Activated CD4-positive, alpha-beta T cell treated with anti-CD3 and anti-CD28 coated beads, Interleukin-2, amount 50 U/mL, for 48 hours (primary cell): ENCODE measurements at regions not wholly inside any gene's neighbourhood (a gene's known extent, or its start where the extent isn't known, plus 50 kb on each side); places are given as distances from the start of the nearest gene placed in this dataset.
"Not testable (repeated sequence)": the region's sequence is repeated elsewhere in the genome, so short reads cannot be mapped to it uniquely, and the experiment has no call there.

Source experiments
- DNase-seq, 2 experiments: peaks; one replicate each; pipeline ENCODE4 v3.0.0-alpha.2; 2020

- not testable (repeated sequence) for DNase-seq
These were observed 126.6 kb upstream of the VPREB1 start for GRCh38 chr22:22117864-22118544.

DNA sequence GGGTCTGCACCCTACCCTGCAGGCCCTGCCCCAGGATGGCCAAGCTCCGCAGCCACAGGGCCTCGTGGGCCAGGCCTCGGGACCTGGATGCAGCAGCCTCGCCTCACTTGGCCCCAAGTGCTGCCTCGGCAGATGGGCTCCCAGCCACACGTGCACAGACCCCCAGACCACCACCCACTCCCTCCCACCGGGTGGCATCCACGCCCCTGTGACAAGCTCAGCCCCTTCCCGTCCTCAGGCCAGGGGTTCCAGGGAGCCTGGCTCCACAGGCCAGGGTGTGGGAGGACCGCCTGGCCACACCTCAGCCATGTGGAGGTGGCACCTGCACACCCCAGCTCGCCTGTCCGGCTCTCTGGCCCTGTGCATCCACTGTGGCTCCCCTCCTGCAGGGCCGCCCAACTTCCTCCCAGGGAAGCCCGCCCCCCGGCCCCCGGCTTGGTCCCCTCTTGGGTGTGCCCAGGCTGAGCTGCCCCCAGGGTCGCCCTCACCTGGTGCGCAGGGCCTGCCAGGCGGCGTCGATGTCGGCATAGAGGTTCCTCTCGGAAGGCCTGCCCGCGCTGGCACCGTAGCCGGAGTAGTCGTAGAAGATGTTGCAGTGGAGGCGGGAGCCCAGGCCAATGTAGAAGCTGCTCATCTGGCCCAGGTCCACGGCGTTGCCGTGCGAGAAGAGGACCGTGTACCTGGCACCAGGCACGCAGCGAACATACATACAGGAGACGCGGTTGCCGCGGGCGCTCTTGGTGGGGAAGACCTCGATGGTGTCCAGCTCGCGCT, 127.4 kb upstream of the VPREB1 start:
- DNase-seq, result not testable (repeated sequence)

DNA sequence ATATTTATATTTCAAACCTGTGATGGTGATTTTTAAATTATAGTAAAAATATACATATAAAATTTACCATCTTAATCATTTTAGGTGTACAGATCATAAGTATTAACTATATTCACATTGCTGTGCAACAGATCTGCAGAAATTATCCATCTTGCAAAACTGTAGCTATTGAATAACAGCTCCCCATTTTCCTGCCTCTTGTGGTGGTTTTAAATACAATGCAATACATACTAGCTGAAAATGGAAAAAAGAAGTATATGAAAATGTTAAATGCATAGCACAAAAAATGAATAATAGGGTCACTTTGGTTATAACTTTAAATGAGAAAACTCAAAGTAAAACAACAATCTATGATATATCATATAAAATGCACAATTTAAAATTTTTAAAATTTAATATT, 130.9 kb upstream of the VPREB1 start:
- no peak for DNase-seq

GRCh38 chr22:22112533-22113294, 130.1 kb upstream of the TOP3B start:
- DNase-seq, result no peak

DNA sequence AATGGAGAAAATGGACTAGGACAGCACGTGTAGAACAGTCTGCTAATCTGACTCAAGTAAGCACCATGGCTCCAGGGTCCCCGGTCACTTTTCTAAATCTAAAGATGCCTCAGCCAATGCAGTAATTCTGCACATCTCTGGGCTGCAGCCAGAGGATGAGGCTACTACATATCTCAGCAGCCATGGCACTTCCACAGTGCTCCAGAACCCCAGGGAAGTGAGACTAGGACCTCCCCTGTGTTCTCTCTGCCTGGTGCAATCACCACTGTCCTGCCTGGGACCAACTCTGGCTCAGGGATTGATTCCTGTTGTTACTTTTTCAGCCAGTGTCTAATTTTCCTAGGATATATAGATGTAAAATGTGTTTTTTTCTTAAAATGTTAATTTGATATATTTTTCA, 129.4 kb upstream of the TOP3B start:
- DNase-seq, result no peak

- DNase-seq, result peak; percentile 54 to 70
These were observed 128.7 kb upstream of the TOP3B start for GRCh38 chr22:22111267-22111751.

GRCh38 chr22:22110548-22111266, 128.1 kb upstream of the TOP3B start:
- DNase-seq, result peak; percentile 50 to 63

GRCh38 chr22:22109693-22110466, 127.3 kb upstream of the TOP3B start:
- no peak for DNase-seq

- DNase-seq, result no peak
These were observed 124.3 kb upstream of the TOP3B start for GRCh38 chr22:22106855-22107254.

- no peak for DNase-seq
These were observed 122.8 kb upstream of the TOP3B start for GRCh38 chr22:22105364-22105763.

DNA sequence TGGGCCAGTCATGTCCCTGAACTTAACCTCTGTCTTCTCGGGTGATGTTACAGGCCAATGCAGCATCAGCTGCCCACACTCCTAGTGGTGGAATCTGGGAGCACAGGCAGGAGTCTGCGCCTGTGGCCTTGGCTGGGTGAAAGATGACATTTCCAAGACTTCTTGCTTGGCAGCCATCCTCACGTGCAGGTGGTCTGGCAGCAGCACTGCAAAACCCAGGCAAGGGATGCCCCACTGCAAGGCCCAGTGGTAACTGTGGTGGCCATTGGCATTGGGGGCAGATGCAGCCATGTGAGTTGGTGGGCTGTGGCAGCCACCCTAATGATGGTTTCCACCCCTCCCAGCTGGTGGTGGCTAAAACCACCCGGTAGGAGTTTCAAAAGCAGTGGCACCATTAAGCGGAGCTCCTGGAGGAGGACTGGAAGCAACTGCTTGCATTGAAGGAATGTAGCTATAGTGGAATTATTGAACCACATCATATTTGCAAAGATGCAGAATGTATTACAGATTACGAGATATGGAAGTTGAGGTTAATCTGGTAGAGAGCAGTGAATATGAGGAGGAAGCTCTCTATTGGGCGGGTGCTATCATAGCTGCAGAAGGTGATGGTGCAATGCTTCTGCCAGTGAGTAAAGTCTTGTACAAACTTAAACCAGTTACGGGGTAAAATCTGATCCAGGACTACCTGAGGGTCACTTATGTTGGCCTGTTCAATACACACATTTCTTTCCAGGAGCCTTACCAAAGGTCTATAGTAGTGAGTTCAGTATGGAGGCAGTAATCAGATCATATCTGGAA, 120.7 kb upstream of the TOP3B start:
- peak; percentile 14 to 34 for DNase-seq

- peak in 1 of 2 experiments; percentile 9 for DNase-seq
These were observed 117.5 kb upstream of the TOP3B start for GRCh38 chr22:22099833-22100812.

- no peak for DNase-seq
These were observed 116.6 kb upstream of the TOP3B start for GRCh38 chr22:22099194-22099486.

DNA sequence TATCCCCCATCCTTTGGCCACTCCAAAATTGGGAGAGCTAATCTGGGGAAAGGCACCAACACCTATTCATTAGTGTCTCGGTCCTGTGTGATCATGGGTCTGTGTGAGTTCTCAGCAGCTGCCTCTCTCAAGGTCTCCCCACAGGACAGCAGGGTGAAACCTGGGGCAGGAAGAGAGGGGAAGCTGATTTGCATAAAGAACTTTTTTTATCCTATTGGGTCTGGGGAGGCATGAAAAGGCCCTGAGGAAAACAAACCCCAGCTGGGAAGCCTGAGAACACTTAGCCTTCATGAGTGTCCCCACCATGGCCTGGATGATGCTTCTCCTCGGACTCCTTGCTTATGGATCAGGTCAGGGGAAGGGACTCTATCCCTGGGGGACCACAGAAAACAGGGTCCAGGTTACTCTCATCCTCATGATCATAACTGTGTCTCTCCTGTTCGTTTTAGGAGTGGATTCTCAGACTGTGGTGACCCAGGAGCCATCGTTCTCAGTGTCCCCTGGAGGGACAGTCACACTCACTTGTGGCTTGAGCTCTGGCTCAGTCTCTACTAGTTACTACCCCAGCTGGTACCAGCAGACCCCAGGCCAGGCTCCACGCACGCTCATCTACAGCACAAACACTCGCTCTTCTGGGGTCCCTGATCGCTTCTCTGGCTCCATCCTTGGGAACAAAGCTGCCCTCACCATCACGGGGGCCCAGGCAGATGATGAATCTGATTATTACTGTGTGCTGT, 116.0 kb upstream of the TOP3B start:
- no peak for DNase-seq

DNA sequence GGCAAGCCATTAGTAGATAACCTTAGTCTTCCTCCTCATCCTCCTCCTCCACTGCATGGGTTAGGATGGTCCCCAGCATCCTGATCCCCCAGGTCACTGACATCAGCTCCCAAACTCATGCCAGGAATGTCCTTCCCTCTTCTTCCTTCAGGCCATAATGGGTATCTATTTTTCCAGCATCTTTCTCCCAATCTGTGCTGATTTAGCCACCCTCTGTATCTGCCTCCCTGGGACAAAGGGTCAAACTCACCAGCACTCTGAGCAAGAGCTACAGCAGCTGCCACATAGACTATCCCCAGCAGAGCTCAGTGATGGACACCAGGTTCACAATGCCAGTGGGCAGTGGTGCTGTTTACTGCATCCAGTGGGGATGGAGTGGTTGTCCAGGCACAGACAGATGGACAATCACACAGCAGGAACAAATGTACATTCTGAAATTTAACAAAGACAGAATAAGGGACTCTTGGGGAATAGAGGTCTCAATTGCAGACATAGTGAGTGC, 115.2 kb upstream of the TOP3B start:
- no peak for DNase-seq

DNA sequence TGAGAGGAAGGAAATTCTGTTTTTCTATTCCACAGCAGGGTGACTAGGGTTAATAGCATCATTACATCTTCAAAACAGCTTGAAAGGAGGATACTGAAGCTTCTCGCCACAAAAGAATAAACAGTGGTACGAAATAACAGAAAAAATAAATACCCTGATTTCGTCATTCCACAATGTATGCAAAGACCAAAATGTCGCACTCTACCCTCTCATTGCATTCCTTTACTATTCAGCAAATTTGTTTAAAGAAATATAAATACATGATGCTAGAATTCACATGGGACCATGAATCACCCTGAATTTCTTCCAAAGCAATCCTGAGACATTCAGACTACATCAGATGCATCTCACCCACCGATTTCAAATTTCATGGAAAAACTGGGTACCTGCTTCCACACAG, 112.3 kb upstream of the TOP3B start:
- no peak for DNase-seq

DNA sequence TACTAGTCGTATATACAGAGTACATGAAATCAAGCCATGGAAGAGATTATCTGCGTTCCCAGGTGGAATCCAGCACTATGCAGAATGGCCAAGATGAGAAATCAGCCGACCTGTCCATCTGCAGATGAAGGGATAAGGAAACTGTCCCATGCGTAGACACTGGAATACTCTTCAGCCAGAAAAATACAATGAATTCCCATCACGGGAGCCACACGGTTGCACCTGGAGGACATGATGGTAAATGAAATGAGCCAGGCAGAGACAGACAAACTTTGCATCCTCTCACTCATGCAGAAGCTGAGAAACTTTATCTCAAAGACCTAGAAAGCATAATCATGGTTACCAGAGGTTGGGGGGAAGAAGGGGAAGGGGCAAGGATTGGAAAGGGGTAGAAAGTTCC, 111.9 kb upstream of the TOP3B start:
- no peak for DNase-seq

DNA sequence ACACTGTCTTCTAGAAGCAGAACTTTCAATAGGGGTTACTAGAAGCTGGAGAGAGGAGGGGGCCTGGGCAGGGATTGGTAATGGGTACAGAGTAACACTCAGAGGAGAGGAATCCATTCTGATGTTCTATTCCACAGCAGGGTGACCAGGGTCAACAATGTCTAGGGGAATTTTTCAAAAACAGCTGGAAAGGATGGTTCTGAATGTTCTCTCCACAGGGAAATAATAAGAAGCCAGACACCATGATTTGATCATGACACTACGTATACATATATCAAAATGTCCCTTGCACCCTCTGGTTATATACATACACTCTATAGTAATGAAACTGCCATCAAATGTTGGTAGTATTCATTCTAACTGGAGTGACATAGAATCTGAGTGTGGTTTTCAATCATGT, 111.2 kb upstream of the TOP3B start:
- no peak for DNase-seq

DNA sequence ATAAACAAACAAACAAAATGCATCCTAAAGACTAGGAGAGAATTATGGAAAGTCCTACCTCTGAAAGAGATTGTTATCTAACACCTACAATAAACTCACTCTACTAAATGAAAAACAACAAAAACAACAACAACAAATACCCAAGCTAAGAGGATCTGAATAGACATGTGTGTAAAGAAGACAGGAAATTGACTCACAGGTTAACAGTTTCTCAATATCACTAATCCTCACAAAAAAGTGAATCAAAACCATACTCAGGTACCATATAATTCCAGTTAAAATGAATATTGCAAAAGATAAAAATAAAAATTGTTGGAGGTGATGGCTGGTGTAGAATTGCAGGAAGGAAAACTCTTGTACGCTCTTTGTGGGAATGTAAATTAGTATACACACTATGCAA, 110.4 kb upstream of the TOP3B start:
- DNase-seq, result no peak
